Lower leg skin (tissue), 3 donors: ENCODE measurements at regions not wholly inside any gene's neighbourhood (a gene's known extent, or its start where the extent isn't known, plus 50 kb on each side); places are given as distances from the start of the nearest gene placed in this dataset.

ENCODE experiments used
- CTCF ChIP-seq, 3 donors: fragments of 450-650 bp; IDR thresholded peaks; one replicate each; pipeline ENCODE4 v1.5.1; 2016; ENCODE audit warnings: antibody characterized with exemption in 3 of 3, mild to moderate bottlenecking in 3 of 3, moderate library complexity in 2 of 3
- POLR2A ChIP-seq, 2 donors: fragments of 450-650 bp; IDR thresholded peaks; one replicate each; pipeline ENCODE4 v1.6.1; 2016 to 2017; ENCODE audit warnings: antibody characterized with exemption in 2 of 2, mild to moderate bottlenecking in 1 of 2, moderate library complexity in 1 of 2

DNA sequence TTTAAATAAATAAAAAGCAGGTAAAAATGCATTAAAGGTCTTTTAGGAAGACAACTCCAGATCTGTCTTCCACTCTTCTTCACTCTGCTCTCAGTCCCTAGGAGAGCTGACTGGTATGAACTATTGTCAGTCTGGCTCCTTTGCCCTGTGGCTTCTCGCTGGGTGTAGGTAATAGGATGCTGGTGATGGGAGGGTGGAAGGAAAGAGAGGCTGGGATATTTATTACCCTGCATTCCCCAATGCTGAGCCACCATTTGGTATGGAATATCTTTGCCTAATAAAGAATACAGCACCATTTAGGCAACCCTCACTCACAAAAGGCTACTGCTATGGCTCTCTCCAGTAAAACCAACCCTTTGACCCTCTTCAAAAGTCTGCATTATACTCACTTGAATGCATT lies 326.9 kb downstream of the CNTN3 start:
- TF ChIP-seq CTCF (IDR thresholded peaks at IDR 0.05) = no peak
- no peak for TF ChIP-seq POLR2A (IDR thresholded peaks at IDR 0.05)
